ENCODE measurements at regions not wholly inside any gene's neighbourhood (a gene's known extent, or its start where the extent isn't known, plus 50 kb on each side); places are given as distances from the start of the nearest gene placed in this dataset.

GRCh38 chr2:234292205-234292961 lies 204.5 kb downstream of the ARL4C start:
- Mint-ChIP-seq H3K4me3 (ENCODE audit: low read depth, unreplicated experiment) (no peak overlapping the region), H3K27ac (ENCODE audit: unreplicated experiment) (no peak overlapping the region), H3K27me3 (ENCODE audit: unreplicated experiment) (no peaks in the 10 kb centered on the region), H3K4me1 (ENCODE audit: low read depth, unreplicated experiment) (peaks cover 24% of the 10 kb centered on the region), H3K9me3 (ENCODE audit: low read depth, unreplicated experiment) (no peaks in the 10 kb centered on the region), H3K36me3 (ENCODE audit: insufficient read depth, unreplicated experiment) (no peaks in the 10 kb centered on the region)
- CTCF ChIA-PET: no interaction called here
- TF ChIP-seq CTCF (IDR thresholded peaks at IDR 0.05; ENCODE audit: unreplicated experiment): no peak
- no peak for DNase-seq
- intact Hi-C loops (cut with micrococcal nuclease; ENCODE audit: unreplicated experiment): no loop called here
- BruUV-seq (replicated peaks): no TSS peak

- no peak for DNase-seq
- H3K27me3 Mint-ChIP-seq (ENCODE audit: unreplicated experiment): no peaks in the 10 kb centered on the region
- H3K9me3 Mint-ChIP-seq (ENCODE audit: low read depth, unreplicated experiment): no peaks in the 10 kb centered on the region
- CTCF ChIA-PET: no interaction called here
- no peak for TF ChIP-seq CTCF (IDR thresholded peaks at IDR 0.05; ENCODE audit: unreplicated experiment)
- H3K4me1 Mint-ChIP-seq (ENCODE audit: low read depth, unreplicated experiment): peaks cover 24% of the 10 kb centered on the region
- BruUV-seq (replicated peaks): no TSS peak
- H3K4me3 Mint-ChIP-seq (ENCODE audit: low read depth, unreplicated experiment): no peak overlapping the region
- H3K36me3 Mint-ChIP-seq (ENCODE audit: insufficient read depth, unreplicated experiment): no peaks in the 10 kb centered on the region
- no peak overlapping the region for H3K27ac Mint-ChIP-seq (ENCODE audit: unreplicated experiment)
- intact Hi-C loops (cut with micrococcal nuclease; ENCODE audit: unreplicated experiment): no loop called here
Observed at GRCh38 chr2:234291765-234292204, 205.1 kb downstream of the ARL4C start.

GRCh38 chr2:234290671-234291070 lies 206.2 kb downstream of the ARL4C start:
- intact Hi-C loops (cut with micrococcal nuclease; ENCODE audit: unreplicated experiment): no loop called here
- Mint-ChIP-seq H3K27ac (ENCODE audit: unreplicated experiment) (no peak overlapping the region), H3K4me1 (ENCODE audit: low read depth, unreplicated experiment) (peaks cover 24% of the 10 kb centered on the region), H3K4me3 (ENCODE audit: low read depth, unreplicated experiment) (no peak overlapping the region), H3K9me3 (ENCODE audit: low read depth, unreplicated experiment) (no peaks in the 10 kb centered on the region), H3K36me3 (ENCODE audit: insufficient read depth, unreplicated experiment) (no peaks in the 10 kb centered on the region), H3K27me3 (ENCODE audit: unreplicated experiment) (no peaks in the 10 kb centered on the region)
- DNase-seq: no peak
- BruUV-seq (replicated peaks): no TSS peak
- CTCF ChIA-PET: interaction anchor here (1.0 kb wide), 1 partner anchor 8 kb away, joined by 8 read pairs; no protein-coding TSS in a partner anchor
- TF ChIP-seq CTCF (IDR thresholded peaks at IDR 0.05; ENCODE audit: unreplicated experiment): no peak

- no peak for DNase-seq
- Mint-ChIP-seq H3K4me1 (ENCODE audit: low read depth, unreplicated experiment) (peaks cover 24% of the 10 kb centered on the region), H3K9me3 (ENCODE audit: low read depth, unreplicated experiment) (no peaks in the 10 kb centered on the region), H3K27me3 (ENCODE audit: unreplicated experiment) (no peaks in the 10 kb centered on the region), H3K36me3 (ENCODE audit: insufficient read depth, unreplicated experiment) (no peaks in the 10 kb centered on the region), H3K4me3 (ENCODE audit: low read depth, unreplicated experiment) (no peak overlapping the region), H3K27ac (ENCODE audit: unreplicated experiment) (no peak overlapping the region)
- CTCF ChIA-PET: interaction anchor here (1.0 kb wide), 2 partner anchors 9 to 207 kb away, joined by 3 to 8 read pairs; partner anchors contain the start of gene ARL4C
- intact Hi-C loops (cut with micrococcal nuclease; ENCODE audit: unreplicated experiment): no loop called here
- TF ChIP-seq CTCF (IDR thresholded peaks at IDR 0.05; ENCODE audit: unreplicated experiment): no peak
- BruUV-seq (replicated peaks): no TSS peak
Observed at GRCh38 chr2:234289834-234290590, 206.9 kb downstream of the ARL4C start.

All from Calu3 (cell line).